Stimulated activated CD8-positive, alpha-beta memory T cell treated with anti-CD3 and anti-CD28 coated beads, Interleukin-7, amount 100 ng/mL, for 4 hours (primary cell): ENCODE measurements at regions not wholly inside any gene's neighbourhood (a gene's known extent, or its start where the extent isn't known, plus 50 kb on each side); places are given as distances from the start of the nearest gene placed in this dataset.

ENCODE experiments used
- DNase-seq, 2 donors: peaks; one replicate each; pipeline ENCODE4 v3.0.0-alpha.2; 2020; ENCODE audit warnings: low read depth in 2 of 2

DNA sequence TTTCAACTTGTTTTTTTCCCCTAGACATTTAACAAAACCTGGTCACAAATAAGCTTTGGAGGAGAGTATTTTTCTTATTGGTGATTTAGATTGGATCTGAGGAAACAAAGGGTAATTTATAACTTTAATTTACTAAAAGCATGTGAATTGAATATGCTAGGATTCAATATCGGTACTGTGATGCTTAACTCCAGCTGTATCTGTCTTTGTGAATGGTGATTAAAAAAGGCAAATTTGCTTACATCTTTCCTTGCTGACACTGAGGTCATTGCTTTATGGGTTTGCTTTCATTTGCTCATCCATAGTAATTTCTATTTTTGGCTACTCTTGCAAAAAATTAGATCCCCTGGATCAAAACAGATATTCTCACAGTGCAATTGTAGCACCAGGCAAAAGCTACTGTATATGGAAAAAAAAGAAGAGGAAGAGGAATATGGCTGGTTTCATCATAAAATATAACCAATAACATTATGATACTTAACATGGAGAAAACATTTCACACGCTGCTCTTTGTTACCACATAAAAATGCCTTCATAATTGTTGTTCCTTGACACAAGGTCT is 832.0 kb upstream of the ZEB2 start:
- no peak for DNase-seq

DNA sequence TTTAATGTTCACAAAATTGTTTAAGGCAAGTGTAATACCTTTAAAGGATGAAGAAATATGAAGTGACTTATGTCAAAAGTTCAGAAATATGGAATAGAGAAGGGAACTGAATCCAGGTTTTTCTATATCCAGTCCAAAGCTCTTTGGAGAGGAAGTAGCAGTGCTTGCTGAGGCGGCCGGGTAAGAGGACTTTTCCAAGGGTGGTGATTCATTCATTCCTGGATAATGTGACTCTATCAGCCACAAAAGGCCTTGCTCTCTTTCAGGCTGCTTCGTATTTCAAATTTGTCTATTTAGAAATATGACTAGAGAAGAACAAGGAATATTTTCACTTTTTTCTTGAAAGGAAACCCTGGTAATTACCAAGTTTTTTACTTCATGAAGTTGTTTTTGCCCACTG is 830.1 kb upstream of the ZEB2 start:
- DNase-seq: no peak

DNA sequence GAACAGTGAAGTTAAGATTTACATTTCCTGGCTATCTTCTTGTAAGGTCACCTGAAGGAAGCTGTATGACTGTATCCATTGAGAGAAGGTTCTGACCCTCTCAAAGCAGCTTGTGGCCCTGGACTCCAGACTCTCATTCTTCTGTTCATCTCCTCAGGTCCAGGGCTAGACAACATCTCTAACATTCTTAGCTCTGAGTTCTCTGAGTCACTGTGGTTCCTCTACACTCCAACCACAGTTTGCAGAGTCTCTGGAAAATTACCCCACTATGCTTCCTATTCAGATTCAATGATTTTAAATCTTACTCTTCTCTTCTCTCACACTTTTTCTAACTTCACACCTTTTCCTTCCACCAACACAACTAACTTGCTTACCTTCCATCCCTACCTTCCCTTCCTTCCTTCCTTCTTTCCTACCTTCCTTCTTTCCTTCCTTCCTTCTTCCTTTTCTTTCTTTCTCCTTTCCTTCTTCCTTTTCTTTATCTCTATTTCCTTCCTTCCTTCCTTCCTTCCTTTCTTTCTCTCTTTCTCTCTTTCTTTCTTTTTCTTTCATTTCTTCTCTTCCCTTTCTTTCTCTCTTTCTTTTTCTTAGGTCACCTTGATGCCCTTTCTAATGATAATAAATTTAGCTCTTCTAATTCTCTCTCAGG is 824.3 kb upstream of the ZEB2 start:
- no peak for DNase-seq

DNA sequence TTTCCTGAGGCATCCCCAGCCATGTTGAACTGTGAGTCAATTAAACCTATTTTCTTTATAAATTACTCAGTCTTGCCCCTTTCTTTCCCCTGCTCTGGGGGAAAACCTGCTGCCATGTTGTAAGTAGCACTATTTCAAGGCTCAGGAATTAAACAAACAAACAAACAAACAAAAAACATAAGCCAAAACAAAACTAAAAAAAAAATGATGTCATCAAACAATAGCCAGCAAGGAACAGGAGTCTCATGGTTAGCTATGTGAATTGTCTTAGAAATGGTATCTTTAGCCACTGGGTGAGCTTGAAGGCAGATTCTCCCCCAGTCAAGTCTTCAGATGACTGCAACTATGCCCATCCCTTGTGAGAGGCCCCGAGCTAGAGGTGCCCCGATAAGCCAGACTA is 823.4 kb upstream of the ZEB2 start:
- no peak for DNase-seq

DNA sequence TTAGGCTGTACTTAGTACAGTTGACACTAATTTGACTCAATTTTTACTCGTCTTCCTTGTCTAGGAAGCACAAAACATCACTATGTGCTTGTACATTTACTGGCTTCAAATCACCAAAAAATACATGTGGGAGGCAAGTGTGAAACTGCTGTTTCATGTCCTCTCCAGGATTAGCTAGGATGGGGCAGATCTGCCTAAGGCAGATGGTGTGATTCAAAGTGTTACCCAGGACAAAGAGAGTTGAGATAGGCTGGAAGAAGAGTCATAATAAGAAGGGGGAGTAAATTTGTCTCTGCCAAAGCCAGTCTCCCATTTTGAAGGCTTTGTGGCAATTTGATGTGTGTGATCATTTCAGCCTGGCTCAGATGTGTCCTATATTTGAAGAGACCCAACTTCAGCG is 821.6 kb upstream of the ZEB2 start:
- DNase-seq: no peak

DNA sequence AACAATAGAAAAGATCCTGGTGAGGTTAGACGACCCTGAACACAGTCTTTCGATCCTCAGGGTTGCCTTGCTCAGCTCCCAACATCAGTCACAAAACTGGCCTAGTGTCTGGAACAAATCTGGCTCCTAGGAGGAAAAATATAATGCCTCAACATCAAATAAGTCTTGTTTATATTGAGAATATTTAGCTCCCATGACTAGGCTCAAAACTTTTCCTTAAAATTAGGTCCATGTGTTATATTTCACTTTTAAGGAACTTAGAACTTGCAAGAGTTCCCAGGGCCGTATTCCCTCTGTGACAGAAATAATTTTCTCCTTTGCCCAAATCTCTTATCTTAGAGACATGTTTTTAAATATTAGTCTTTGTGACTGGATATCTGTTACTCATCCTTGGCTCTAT is 819.7 kb upstream of the ZEB2 start:
- DNase-seq: no peak

DNA sequence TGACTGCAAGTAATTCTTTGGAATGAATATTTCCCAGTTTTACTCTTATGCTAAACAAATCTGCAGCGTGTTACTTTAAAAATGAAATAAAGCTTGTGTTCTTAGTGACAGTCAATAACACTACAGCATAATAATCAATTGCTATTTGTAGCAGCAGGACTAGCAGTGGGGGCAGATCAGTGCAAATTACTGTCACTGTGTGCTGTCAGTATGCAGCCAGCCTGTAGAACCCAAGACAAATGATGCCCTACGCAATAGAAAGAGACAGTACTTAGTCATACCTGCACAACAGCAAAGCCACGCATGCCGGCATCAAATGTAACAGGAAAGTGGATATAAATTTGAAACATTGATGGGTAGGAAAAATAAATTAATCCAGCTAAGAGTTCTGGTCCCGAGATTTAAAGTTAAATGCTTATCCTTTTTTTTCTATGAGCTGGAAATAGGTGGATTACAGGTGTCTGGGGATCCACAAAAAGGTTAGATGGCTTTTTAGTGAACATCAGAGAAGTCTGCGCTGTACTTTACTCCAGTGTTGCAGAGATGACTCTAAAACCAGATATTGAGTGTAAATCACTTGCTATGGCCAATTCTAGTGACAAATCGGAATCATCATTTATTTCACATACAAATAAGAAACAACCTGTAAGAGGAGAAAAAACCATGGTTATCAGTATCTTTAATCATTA is 812.4 kb upstream of the ZEB2 start:
- DNase-seq: no peak

DNA sequence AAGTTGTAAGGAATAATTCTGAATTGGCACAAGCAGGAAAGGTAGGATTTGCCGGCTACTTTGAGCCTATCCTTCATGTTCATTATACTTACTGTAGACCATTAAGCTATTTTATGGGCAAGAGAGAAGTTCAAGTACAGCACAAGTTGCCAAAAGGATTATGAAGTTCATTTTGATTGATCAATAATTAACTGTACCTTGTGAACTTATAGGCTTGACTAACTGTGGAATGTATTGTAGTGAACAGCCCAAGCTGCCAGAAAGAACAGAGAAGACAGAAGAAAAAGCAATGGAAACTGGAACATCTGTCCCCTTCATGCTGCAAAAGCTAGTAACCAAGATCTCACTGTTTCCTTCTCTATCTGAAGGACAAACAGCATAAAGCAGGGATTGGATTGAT is 810.1 kb upstream of the ZEB2 start:
- DNase-seq: no peak

DNA sequence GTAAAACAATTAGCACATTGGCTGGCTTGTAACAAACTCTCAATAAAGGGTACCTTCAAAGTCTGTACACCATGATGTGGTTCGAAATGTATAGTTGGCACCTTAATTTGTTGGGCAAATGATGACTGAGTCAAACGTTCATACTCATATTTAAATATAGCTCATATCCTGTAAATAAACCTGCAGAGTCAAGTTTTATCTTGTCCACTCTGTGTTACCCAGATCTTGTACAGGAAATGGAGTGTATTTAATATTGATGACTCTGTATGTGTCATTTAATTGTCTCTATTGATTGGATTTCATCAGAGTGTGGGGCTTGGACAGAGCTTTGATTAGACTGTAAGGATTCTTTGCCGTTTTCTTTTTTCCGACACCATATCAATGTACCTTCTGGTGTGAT is 805.6 kb upstream of the ZEB2 start:
- DNase-seq: no peak

DNA sequence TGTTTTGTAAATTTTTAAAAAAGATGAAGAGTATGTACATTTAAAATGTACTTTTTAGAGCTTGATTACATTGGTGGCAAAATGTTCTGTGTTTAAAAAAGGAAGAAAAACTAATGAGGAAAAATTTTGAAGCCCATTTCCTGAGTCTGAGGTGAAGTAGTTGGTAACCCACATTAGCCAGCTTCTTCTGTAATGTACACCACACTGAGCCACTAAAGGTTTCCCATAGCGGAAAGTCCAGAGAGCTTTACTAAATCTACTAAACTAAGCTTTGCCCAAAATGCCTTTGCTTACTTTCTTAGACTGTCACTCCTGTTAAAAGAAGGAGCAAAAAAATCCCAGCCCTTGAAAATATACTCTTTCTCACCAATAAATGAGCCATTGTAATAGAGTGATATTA is 804.8 kb upstream of the ZEB2 start:
- no peak for DNase-seq

DNA sequence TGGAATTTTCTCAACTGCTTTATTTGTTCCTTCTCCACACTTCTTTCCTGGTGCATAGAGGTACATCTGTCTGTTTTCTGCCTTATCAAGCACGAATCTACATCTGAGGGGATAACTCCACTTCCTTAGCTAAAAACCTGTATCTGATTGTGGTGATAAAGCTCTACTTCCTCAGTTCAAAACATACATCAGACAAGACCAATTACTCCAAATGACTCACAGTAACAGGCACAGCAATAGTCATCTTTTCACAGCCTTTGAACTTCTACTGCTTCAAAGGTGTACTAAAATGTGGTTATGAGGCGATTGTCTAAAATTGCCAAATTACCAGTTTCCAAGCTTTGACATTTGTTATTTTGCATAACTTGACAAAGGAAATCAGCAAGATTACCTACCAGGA is 803.6 kb upstream of the ZEB2 start:
- no peak for DNase-seq

DNA sequence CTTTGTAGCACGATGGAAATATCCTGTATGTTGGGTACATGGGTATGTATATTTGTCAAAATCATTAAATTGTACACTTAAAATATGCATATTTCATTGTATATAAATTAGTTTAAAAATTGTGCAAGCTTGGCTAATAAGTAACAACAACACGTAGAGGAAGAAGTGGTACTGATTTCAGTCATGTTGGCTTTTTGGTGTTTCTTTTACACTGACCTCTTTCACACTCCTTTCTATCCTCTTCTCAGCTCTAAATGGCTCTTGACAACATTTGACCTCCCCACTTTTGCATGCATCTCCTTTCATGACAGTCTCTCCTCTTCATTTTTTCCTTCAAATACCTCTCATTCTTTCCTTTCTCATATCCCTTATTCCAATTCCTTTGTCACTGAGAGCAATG is 801.4 kb upstream of the ZEB2 start:
- no peak for DNase-seq

DNA sequence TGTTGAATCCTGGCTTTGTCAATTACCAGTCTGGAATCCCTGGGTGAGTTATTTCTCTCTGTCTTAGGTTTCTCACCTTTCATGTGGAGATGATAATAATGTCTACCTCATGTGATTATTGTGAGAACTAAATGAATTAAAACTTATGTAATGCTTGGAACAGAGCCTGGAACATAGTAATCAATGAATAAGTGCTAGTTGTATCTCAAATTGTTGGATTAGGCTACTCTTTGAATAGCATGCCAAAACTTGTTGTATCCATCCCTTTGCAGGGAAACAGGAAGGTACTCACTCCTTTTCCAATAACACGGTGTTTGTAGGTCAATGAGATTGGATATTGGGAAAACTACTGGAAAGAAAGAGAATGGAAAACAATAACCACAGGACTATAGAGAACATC is 796.6 kb upstream of the ZEB2 start:
- no peak for DNase-seq

DNA sequence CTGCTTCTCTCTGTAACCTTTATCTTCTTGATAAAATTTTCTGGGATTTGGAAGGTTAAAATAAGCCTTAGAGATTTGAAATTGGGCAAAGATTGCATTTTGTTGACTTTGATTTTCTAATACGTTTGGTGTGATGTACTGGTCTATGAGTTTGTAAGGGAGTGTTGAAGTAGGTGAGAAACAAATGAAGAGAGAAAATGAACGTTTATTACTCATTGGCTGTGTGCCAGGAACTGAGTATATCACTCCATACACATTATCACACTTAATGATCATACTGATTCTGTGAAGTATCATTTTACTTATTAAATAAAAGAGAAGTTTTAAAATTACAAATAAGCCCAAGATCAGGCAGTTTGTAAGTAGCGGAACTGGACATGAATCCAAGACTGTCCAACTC is 795.1 kb upstream of the ZEB2 start:
- DNase-seq: no peak

DNA sequence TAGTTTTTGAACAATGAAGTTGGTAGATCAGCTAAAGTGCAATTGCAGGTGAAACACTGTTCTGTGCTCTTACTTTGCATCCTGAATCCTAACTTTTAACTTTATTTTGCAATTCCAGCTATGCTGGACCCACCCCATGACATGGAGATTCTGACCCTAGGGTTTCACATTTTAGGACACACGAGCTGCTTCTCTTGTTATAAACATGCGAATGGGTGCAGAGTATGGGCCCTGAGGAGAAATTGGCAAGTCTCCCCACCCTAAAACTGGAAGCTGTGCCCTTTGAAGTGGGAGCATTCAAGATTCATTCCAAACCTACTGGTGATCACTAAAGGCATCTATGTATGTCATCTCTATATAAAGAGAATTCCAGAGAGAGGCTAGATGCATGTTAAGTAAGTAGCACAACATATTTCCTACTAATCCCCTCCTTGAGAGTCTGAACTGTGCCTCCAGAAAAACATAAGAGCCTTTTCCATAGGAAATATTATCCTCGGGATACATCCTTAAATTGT is 794.3 kb upstream of the ZEB2 start:
- no peak for DNase-seq

DNA sequence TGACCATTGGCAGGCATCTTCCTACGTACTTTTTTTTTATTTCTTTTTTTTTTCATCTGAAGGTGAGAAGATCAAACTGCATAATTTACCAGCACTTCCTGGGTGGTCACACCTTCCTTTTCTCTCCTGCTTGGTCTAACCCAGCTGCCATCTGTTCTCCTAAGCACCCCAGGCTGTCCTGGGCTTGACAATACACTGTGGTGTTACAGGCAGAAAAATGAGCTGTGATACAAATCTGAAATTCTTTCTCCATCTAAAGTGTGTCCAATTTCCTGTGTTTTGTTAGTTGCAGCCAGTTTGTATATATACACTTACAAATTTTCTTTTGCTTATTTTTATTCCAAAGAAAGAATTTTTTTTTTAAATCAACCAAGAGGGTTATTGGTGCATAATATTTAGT is 786.0 kb upstream of the ZEB2 start:
- DNase-seq: no peak

DNA sequence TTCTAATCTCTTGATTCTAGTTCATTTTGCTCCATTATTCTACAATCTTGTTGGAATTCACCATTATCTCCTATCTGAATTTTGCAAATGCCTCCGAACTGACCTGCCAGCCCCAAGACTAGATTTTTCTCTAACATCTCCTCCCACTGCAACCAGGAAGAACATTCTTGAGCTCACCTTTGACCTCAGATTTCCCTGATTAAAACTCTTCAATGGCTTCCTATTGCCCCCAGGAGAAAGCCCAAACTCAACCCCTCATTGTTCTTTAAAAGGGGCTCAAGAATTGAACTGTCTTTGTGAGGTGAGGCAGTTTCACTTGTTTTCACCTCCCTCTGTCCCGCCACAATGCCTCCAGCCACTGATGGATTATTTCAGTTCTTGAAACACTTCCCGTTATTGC is 784.6 kb upstream of the ZEB2 start:
- DNase-seq: no peak

DNA sequence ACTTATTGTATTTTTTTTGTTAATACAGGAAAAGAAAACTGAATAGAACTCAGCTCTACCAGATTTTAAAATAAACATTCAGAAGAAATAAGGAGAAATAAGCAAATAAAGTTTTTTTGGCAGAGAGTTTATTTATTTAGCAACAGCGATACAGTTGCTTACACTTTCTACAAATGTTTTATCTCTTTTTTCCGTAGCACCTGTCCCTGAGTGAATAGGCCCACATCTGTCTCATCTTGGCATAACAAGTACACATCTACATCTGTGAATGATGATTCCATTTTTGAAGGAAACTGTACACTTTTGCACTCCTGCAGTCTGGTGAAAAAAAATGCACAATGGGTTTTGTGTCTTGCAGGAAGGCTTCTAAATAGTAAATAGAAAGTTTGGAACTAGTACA is 783.6 kb upstream of the ZEB2 start:
- no peak for DNase-seq

DNA sequence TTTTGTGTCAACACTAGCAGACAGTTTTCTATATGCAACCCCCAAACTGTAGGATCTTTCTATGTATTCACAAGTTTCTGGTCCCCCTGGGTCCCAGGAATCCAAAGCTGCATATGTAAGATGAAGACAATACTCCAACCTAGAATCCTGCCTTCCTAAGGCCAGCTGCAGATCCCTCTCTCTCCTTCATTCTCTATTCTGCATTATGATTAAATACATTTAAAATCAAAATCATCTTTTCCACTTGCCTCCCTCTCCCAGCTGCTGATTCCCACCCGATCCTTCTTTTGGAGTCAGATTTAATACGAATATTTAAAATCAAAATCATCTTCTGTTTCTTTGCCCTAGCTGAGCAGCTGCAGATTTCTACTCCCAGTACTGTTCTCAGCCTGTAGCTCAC is 783.0 kb upstream of the ZEB2 start:
- no peak for DNase-seq

DNA sequence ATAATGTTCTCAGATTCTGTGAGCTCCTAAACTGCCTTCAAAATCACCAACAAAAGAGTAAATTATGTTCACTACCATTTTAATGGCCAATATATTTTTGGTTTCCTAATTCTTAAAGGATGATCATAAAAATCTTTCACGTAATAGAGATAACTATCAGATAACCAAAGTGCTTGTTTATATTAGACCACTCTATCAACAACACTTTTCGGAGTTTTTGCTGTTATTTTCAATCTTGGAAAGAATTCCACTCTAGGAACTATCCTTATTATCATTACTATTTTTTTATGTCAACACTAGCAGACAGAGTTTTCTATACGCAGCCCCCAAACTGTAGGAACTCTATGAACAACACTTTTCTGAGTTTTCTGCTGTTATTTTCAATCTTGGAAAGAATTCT is 782.5 kb upstream of the ZEB2 start:
- no peak for DNase-seq

DNA sequence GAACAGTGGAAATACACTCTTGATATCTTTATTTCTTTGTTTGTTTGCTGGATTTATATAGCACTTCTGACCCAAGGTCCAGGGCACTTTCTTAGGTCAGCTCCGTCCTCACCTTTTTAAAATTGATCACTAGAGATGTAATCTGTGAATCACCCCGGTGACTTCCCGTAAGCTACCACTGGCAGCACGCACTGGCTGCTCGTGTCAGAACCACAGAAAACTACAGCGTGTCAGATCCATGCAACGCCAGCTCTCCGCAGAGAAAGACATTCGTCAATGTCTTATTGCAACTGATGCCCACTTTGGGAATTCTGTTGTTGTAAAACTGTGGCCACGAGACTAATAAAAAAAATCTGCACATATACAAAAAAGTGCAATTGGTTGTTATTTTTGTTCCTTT is 779.4 kb upstream of the ZEB2 start:
- no peak for DNase-seq

DNA sequence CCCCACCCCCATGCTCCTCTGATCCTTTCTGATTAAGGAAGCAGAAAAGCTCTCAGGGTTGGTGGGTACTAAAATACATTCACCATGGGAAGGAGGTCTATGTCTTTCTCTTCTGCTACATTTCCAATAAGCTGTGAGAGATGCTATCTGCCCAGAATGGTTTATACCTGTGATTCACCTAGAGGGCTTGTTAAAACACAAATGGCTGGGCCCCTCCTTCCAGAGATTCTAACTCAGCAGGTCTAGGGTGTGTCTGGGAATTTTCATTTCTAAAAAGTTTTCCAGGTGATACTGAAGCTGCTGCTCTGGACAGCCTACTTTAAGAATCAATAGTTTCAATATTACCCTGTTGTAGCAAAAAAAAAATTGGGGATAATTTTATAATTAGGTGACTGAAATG is 772.2 kb upstream of the ZEB2 start:
- no peak for DNase-seq

DNA sequence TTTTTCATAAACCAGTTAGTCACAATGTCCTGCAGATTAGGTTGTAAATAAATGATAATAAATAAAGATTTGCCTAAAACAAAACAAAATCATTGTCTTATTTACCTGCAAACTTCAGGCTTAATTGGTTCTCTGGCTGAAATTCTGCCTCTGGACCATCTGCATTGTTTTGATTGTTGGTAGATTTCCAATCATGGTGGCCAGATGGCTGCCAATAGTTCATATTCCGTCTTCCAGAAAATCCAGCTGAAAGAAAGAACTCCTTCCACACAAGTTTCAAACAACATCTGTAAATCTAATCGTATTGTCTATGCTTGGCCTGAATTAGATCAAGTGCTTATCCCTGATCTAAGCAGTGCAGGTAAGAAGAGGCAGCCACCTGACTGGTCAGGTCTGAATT is 771.1 kb upstream of the ZEB2 start:
- no peak for DNase-seq

DNA sequence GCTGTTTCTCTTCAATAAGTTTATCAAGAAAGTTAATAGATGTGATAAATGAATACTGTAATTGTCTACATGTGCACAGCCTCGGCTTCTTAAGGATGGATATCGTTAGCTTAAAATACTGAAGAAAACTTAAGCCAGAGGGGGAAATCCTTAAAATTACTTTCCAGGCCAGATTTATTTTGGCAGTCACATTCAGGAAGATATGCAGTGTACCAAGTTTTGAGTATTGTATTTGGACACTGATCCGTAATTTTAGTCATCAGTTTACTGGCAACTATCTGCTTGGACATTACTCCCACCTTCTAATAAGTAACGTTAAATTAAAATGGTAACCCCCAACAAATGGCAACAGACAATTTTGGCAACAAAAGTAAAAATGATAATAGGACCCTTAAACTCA is 770.0 kb upstream of the ZEB2 start:
- no peak for DNase-seq
